ENCODE measurements at regions not wholly inside any gene's neighbourhood (a gene's known extent, or its start where the extent isn't known, plus 50 kb on each side); places are given as distances from the start of the nearest gene placed in this dataset.

GRCh38 chr9:81871695-81872094 lies 56.5 kb upstream of the SPATA31D4 start:
- TF ChIP-seq YY1 (IDR thresholded peaks at IDR 0.05; ENCODE audit: insufficient read depth, insufficient read length) (no peak), ZNF274 (IDR thresholded peaks at IDR 0.05; ENCODE audit: low read depth, low read length) (no peak)

Measured in NT2/D1 (cell line).